Central memory CD4-positive, alpha-beta T cell (primary cell): ENCODE measurements at regions not wholly inside any gene's neighbourhood (a gene's known extent, or its start where the extent isn't known, plus 50 kb on each side); places are given as distances from the start of the nearest gene placed in this dataset.

Experiments
- DNase-seq: peaks from one replicate; pipeline ENCODE4 v3.0.0; 2022

- no peak for DNase-seq
These were observed 53.7 kb upstream of the DOCK1 start for GRCh38 chr10:126851414-126852108.

- DNase-seq, result no peak
These were observed 50.3 kb upstream of the DOCK1 start for GRCh38 chr10:126854726-126855495.
